ENCODE measurements at regions not wholly inside any gene's neighbourhood (a gene's known extent, or its start where the extent isn't known, plus 50 kb on each side); places are given as distances from the start of the nearest gene placed in this dataset.
"Not testable (repeated sequence)": the region's sequence is repeated elsewhere in the genome, so short reads cannot be mapped to it uniquely, and the experiment has no call there.

DNA sequence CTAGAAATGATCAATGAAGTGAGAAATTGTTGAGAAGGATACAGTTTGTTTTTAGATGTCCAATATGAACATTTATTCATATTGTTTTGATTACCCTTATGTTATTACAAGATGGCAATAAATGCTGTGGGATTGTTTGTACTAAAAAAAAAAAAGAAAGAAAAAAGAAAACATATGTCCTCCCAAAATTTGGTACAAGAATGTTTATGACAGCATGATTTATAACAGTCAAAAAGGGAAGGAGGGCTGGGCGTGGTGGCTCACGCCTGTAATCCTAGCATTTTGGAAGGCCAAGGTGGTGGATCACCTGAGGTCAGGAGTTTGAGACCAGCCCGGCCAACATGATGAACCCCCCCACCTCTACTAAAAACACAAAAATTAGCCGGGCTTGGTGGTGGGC lies 78.5 kb upstream of the ID2 start:
- H3K4me1 ChIP-seq (ENCODE audit: control insufficient read depth, insufficient read depth, low read length, poor library complexity, severe bottlenecking); H3K4me3 ChIP-seq (ENCODE audit: insufficient read depth, low read depth, low read length, poor library complexity, severe bottlenecking); H3K36me3 ChIP-seq (ENCODE audit: control insufficient read depth, insufficient read depth, low read length); H3K27ac ChIP-seq (ENCODE audit: insufficient read depth, low read length, poor library complexity, severe bottlenecking); DNase-seq; H3K9me3 ChIP-seq (ENCODE audit: control insufficient read depth, low read length); H3K27me3 ChIP-seq (replicated peaks; ENCODE audit: control insufficient read depth, insufficient read depth, low read length, poor library complexity, severe bottlenecking): not testable (repeated sequence)

DNA sequence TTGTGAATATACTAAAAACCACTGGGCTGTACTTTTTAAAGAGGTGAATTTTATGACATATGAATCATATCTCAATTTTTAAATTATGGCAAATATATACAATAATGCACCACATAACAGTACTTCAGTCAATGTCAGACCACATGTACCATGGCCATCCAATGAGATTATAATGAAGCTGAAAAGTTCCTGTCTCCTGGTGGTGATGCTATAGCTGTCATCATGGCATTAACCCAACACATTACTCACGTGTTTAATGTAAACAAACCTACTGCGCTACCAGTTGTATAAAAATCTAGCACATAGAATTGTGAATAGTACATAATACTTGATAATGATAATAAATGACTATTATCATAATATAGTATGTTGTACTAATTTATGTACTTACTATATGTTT lies 77.6 kb upstream of the ID2 start:
- H3K36me3 ChIP-seq (ENCODE audit: control insufficient read depth, insufficient read depth, low read length), result no peaks in the 10 kb centered on the region
- H3K4me3 ChIP-seq (ENCODE audit: insufficient read depth, low read depth, low read length, poor library complexity, severe bottlenecking), result no peak overlapping the region
- H3K4me1 ChIP-seq (ENCODE audit: control insufficient read depth, insufficient read depth, low read length, poor library complexity, severe bottlenecking), result no peaks in the 10 kb centered on the region
- H3K27me3 ChIP-seq (replicated peaks; ENCODE audit: control insufficient read depth, insufficient read depth, low read length, poor library complexity, severe bottlenecking), result no peaks in the 10 kb centered on the region
- H3K27ac ChIP-seq (ENCODE audit: insufficient read depth, low read length, poor library complexity, severe bottlenecking), result no peak overlapping the region
- no peak for DNase-seq
- H3K9me3 ChIP-seq (ENCODE audit: control insufficient read depth, low read length), result no peaks in the 10 kb centered on the region

DNA sequence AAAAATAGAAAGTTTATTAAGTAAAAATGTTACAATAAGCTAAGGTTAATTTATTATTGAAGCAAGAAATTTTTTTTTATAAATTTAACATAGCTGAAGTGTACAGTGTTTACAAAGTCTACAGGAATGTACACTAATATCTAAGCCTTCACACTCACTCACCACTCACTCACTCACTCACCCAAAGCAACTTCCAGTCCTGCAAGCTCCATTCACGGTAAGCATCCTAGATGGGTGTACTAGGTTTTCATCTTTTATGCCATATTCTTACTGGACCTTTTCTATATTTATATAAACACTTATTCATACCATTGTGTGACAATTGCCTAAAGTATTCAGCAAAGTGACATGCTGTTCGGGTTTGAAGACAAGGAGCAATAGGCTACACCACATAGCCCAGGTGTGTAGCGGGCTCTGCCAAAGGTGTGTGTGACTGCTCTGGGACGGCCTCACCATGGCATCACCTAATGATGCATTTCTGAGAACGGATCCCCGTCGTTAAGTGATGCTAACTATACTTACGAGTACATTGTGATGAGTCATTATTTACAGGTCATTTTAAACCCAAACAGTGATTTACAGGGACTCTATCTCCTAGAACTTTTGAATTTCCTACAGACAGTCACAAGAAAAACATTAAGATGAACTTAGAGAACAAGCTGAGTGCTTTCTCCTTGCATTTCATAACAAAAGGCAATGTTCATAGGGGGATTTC lies 76.3 kb upstream of the ID2 start:
- no peak overlapping the region for H3K4me3 ChIP-seq (ENCODE audit: insufficient read depth, low read depth, low read length, poor library complexity, severe bottlenecking)

DNA sequence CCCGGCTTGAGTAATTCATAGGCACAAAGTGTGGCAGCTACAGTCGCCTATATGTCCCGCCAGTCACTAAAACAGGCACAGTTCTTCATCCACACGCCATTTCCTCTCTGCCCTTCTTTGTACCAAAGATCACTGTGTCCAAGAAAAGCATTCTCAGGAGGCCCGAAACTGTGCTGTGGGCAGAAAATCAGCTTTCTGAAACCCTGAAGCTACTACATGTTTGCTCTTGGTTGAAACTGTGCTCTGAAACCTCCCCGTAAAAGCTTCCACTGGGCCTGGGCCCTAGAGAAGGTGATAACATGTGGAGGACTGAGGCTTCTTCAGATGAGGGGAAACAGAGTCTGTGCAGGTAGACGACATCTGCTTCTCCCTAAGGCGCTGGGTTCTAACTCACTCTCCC lies 75.6 kb upstream of the ID2 start:
- H3K4me1 ChIP-seq (ENCODE audit: control insufficient read depth, insufficient read depth, low read length, poor library complexity, severe bottlenecking), result no peaks in the 10 kb centered on the region
- no peak overlapping the region for H3K4me3 ChIP-seq (ENCODE audit: insufficient read depth, low read depth, low read length, poor library complexity, severe bottlenecking)
- DNase-seq, result no peak
- no peaks in the 10 kb centered on the region for H3K36me3 ChIP-seq (ENCODE audit: control insufficient read depth, insufficient read depth, low read length)
- H3K9me3 ChIP-seq (ENCODE audit: control insufficient read depth, low read length), result no peaks in the 10 kb centered on the region
- H3K27ac ChIP-seq (ENCODE audit: insufficient read depth, low read length, poor library complexity, severe bottlenecking), result no peak overlapping the region
- no peaks in the 10 kb centered on the region for H3K27me3 ChIP-seq (replicated peaks; ENCODE audit: control insufficient read depth, insufficient read depth, low read length, poor library complexity, severe bottlenecking)

More for the DNA sequence above, 76.3 kb upstream of the ID2 start:
- H3K27me3 ChIP-seq (replicated peaks; ENCODE audit: control insufficient read depth, insufficient read depth, low read length, poor library complexity, severe bottlenecking), result no peaks in the 10 kb centered on the region
- no peaks in the 10 kb centered on the region for H3K9me3 ChIP-seq (ENCODE audit: control insufficient read depth, low read length)
- H3K36me3 ChIP-seq (ENCODE audit: control insufficient read depth, insufficient read depth, low read length), result no peaks in the 10 kb centered on the region
- DNase-seq, result no peak
- no peaks in the 10 kb centered on the region for H3K4me1 ChIP-seq (ENCODE audit: control insufficient read depth, insufficient read depth, low read length, poor library complexity, severe bottlenecking)
- no peak overlapping the region for H3K27ac ChIP-seq (ENCODE audit: insufficient read depth, low read length, poor library complexity, severe bottlenecking)

DNA sequence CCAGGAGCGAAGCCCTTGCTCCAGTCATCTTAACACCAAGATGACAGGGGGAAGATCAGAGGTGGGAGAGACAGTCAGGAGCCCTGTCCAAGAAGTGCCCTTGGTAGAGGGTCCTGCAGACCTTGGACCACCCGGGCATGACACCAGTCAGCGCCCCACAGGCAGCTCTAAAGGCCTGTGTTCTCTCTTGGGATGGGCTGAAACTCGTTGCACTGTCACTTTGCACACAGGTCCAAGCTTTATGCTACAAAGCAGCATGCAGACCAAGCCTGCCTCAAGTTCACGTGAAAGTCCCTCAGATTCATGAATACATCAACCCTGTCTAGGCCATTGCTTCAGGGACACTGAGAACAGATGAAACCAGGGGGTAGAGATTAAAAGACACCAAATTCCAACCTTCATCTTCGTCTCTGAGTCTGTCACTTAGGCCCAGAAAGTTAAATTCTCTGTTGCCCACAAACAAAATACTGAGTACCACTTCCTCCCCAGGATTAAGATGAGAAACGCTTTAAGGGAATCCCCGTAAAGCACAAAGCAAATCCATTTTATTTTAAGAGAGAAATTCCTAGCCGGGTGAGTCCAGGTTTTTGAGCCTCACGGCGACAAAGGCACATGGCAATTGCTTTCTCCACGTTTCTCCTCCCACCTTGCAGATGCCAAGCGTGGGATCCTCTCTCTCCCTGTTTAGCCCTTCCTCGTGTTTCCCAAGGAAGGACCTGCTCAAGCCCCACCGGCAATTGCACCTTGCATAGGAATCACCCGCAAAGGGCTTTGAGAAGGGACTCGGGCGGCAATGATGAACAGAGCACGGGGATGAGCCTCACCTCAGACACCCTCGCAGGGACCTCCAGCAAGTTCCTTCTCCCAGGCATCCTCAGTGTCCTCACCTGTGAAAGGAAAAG lies 75.0 kb upstream of the ID2 start:
- Histone ChIP-seq H3K27ac (ENCODE audit: insufficient read depth, low read length, poor library complexity, severe bottlenecking) (no peak overlapping the region), H3K36me3 (ENCODE audit: control insufficient read depth, insufficient read depth, low read length) (no peaks in the 10 kb centered on the region), H3K4me3 (ENCODE audit: insufficient read depth, low read depth, low read length, poor library complexity, severe bottlenecking) (no peak overlapping the region), H3K27me3 (replicated peaks; ENCODE audit: control insufficient read depth, insufficient read depth, low read length, poor library complexity, severe bottlenecking) (no peaks in the 10 kb centered on the region), H3K4me1 (ENCODE audit: control insufficient read depth, insufficient read depth, low read length, poor library complexity, severe bottlenecking) (no peaks in the 10 kb centered on the region), H3K9me3 (ENCODE audit: control insufficient read depth, low read length) (no peaks in the 10 kb centered on the region)
- DNase-seq, result no peak

DNA sequence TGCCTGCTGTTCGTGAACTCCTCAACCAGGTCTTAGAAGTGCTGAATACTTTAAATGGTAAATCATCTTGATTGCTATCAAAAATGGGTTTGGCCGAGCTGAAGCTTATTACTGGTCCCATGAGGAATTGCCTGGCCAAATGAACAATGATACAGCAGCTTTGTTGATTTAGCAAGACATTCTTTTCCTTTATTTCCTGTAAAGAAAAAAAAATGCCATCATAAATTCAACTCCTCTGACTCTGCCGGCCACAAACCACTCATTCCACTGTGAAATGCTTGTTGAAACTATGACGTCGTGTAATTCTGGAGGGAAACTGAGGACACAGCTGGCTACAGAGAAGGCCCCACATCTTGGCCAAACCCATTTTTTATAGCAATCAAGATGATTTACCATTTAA lies 74.2 kb upstream of the ID2 start:
- H3K4me1 ChIP-seq (ENCODE audit: control insufficient read depth, insufficient read depth, low read length, poor library complexity, severe bottlenecking), result no peaks in the 10 kb centered on the region
- no peaks in the 10 kb centered on the region for H3K27me3 ChIP-seq (replicated peaks; ENCODE audit: control insufficient read depth, insufficient read depth, low read length, poor library complexity, severe bottlenecking)
- H3K27ac ChIP-seq (ENCODE audit: insufficient read depth, low read length, poor library complexity, severe bottlenecking), result no peak overlapping the region
- no peaks in the 10 kb centered on the region for H3K36me3 ChIP-seq (ENCODE audit: control insufficient read depth, insufficient read depth, low read length)
- no peak for DNase-seq
- H3K9me3 ChIP-seq (ENCODE audit: control insufficient read depth, low read length), result no peaks in the 10 kb centered on the region
- H3K4me3 ChIP-seq (ENCODE audit: insufficient read depth, low read depth, low read length, poor library complexity, severe bottlenecking), result no peak overlapping the region

DNA sequence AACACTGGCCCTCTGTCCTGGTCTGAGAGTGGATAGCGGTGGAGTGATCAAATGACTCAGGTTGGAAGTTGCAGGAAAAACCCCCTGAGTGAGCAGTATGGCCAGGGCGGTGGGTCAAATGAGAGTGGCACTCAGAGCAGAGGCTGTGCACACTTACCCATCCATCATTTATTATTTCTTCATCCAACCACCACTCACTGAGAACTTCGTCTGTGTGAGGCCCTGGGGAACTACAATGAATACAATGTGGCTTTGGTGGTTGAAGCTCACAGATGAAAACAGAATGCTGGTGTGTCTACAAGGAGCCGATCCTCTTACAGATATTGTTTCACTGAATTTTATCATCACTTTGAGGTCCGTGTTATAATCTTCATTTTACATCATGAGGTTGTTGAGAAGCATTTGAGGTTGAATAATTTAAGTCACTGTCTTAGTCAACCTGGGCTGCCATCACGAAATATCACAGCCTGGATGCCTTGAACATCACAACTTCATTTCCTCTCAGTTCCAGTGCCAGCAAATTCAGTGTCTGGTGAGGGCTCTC lies 73.4 kb upstream of the ID2 start:
- Histone ChIP-seq H3K4me3 (ENCODE audit: insufficient read depth, low read depth, low read length, poor library complexity, severe bottlenecking) (no peak overlapping the region), H3K36me3 (ENCODE audit: control insufficient read depth, insufficient read depth, low read length) (no peaks in the 10 kb centered on the region), H3K4me1 (ENCODE audit: control insufficient read depth, insufficient read depth, low read length, poor library complexity, severe bottlenecking) (no peaks in the 10 kb centered on the region), H3K9me3 (ENCODE audit: control insufficient read depth, low read length) (no peaks in the 10 kb centered on the region), H3K27me3 (replicated peaks; ENCODE audit: control insufficient read depth, insufficient read depth, low read length, poor library complexity, severe bottlenecking) (no peaks in the 10 kb centered on the region), H3K27ac (ENCODE audit: insufficient read depth, low read length, poor library complexity, severe bottlenecking) (no peak overlapping the region)
- no peak for DNase-seq

DNA sequence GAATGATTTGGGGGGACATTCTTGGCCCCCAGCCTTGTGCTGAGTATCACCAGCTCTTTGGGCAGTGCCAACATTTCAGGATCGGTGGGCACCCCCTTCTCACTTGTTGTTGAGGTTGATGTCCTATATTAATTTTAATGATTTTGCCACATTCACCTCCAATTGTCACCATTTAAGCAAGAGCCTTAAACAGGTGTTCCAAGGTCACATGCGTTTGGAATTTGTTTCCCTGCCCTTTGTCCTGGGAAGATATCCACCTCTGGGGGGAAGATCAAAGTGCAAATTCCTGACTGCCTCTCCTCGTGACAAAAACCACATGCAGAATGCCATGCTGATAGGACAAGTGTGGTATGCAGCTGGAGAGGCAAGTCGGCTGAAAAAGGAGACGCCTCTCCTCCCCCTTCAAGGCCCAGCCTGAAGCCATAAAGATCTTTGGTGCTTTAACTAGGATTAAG lies 72.5 kb upstream of the ID2 start:
- no peaks in the 10 kb centered on the region for H3K36me3 ChIP-seq (ENCODE audit: control insufficient read depth, insufficient read depth, low read length)
- H3K27me3 ChIP-seq (replicated peaks; ENCODE audit: control insufficient read depth, insufficient read depth, low read length, poor library complexity, severe bottlenecking), result no peaks in the 10 kb centered on the region
- no peaks in the 10 kb centered on the region for H3K9me3 ChIP-seq (ENCODE audit: control insufficient read depth, low read length)
- no peak overlapping the region for H3K27ac ChIP-seq (ENCODE audit: insufficient read depth, low read length, poor library complexity, severe bottlenecking)
- DNase-seq, result no peak
- no peaks in the 10 kb centered on the region for H3K4me1 ChIP-seq (ENCODE audit: control insufficient read depth, insufficient read depth, low read length, poor library complexity, severe bottlenecking)
- no peak overlapping the region for H3K4me3 ChIP-seq (ENCODE audit: insufficient read depth, low read depth, low read length, poor library complexity, severe bottlenecking)

DNA sequence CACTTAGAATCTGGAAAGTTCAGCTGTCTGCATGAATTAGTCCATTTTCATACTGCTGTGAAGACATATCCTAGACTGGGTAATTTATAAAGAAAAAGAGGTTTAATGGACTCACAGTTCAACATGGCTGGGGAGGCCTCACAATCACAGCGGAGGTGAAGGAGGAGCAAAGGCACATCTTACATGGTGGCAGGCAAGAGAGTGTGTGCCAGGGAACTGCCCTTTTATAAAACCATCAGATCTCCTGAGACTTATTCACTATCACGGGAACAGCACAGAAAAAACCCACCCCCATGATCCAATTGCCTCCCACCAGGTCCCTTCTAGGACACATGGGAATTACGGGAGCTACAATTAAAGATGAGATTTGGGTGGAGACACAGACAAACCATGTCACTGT lies 71.1 kb upstream of the ID2 start:
- not testable (repeated sequence) for H3K4me1 ChIP-seq (ENCODE audit: control insufficient read depth, insufficient read depth, low read length, poor library complexity, severe bottlenecking); H3K27me3 ChIP-seq (replicated peaks; ENCODE audit: control insufficient read depth, insufficient read depth, low read length, poor library complexity, severe bottlenecking); H3K9me3 ChIP-seq (ENCODE audit: control insufficient read depth, low read length); H3K36me3 ChIP-seq (ENCODE audit: control insufficient read depth, insufficient read depth, low read length); DNase-seq; H3K27ac ChIP-seq (ENCODE audit: insufficient read depth, low read length, poor library complexity, severe bottlenecking); H3K4me3 ChIP-seq (ENCODE audit: insufficient read depth, low read depth, low read length, poor library complexity, severe bottlenecking)

DNA sequence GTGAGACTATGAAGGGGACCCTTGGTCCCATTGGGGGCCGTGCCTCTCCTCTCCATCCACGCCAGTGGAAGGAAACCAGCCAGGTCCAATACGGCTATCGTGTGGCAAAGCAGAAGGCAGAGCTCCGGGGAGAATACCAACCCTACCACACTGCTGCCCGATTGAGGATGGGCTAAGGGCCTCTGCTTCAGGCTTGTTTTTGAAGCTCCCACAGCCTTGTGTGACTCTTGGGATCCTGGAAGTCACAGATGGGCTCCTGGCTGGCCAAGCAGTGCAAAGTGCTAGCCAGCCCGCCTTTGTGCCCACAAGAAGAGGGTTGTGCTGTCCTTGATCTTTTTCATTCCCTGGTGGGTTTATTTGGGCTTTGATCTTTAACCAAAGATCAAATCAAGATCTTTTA lies 70.6 kb upstream of the ID2 start:
- no peak for DNase-seq
- Histone ChIP-seq H3K9me3 (ENCODE audit: control insufficient read depth, low read length) (no peaks in the 10 kb centered on the region), H3K36me3 (ENCODE audit: control insufficient read depth, insufficient read depth, low read length) (no peaks in the 10 kb centered on the region), H3K27ac (ENCODE audit: insufficient read depth, low read length, poor library complexity, severe bottlenecking) (no peak overlapping the region), H3K4me3 (ENCODE audit: insufficient read depth, low read depth, low read length, poor library complexity, severe bottlenecking) (no peak overlapping the region), H3K4me1 (ENCODE audit: control insufficient read depth, insufficient read depth, low read length, poor library complexity, severe bottlenecking) (no peaks in the 10 kb centered on the region), H3K27me3 (replicated peaks; ENCODE audit: control insufficient read depth, insufficient read depth, low read length, poor library complexity, severe bottlenecking) (no peaks in the 10 kb centered on the region)

Data from effector memory CD4-positive, alpha-beta T cell (primary cell).